SK-N-SH treated with all-trans-retinoic acid at 6 μM for 48 hours (cell line): ENCODE measurements at regions not wholly inside any gene's neighbourhood (a gene's known extent, or its start where the extent isn't known, plus 50 kb on each side); places are given as distances from the start of the nearest gene placed in this dataset.

ENCODE experiments used
- ATAC-seq: fragments of 200-7000 bp; cut with Tn5 transposase; 3 replicates; pipeline ENCODE4 v1.9.1; 2020; ENCODE audit warnings: mild to moderate bottlenecking, moderate library complexity
- BACH2 ChIP-seq: fragments of 250-450 bp; sonication (Bioruptor Pico); IDR thresholded peaks from 2 replicates; pipeline ENCODE4 v1.9.0; 2021; ENCODE audit warnings: mild to moderate bottlenecking, borderline replicate concordance
- CREB5 ChIP-seq: fragments of 250-450 bp; sonication (Bioruptor Pico); IDR thresholded peaks from 2 replicates; pipeline ENCODE4 v1.5.1; 2020; ENCODE audit warnings: low read depth, mild to moderate bottlenecking, moderate library complexity
- CSDC2 ChIP-seq: fragments of 250-450 bp; sonication (Bioruptor Pico); IDR thresholded peaks from 2 replicates; pipeline ENCODE4 v1.5.0; 2020; ENCODE audit warnings: mild to moderate bottlenecking, moderate library complexity
- CSRNP3 ChIP-seq: fragments of 250-450 bp; sonication (Bioruptor Pico); IDR thresholded peaks from 2 replicates; pipeline ENCODE4 v1.5.1; 2021; ENCODE audit warnings: mild to moderate bottlenecking, moderate library complexity
- ESRRG ChIP-seq: fragments of 250-450 bp; sonication (Bioruptor Pico); IDR thresholded peaks from 2 replicates; pipeline ENCODE4 v1.6.1; 2021; ENCODE audit warnings: mild to moderate bottlenecking
- GLIS3 ChIP-seq: fragments of 250-450 bp; sonication (Bioruptor Pico); IDR thresholded peaks from 2 replicates; pipeline ENCODE4 v1.5.0; 2020; ENCODE audit warnings: mild to moderate bottlenecking, moderate library complexity
- ISL1 ChIP-seq: fragments of 250-450 bp; sonication (Bioruptor Pico); IDR thresholded peaks from 2 replicates; pipeline ENCODE4 v2.1.2; 2022; ENCODE audit warnings: mild to moderate bottlenecking, moderate library complexity
- OSR1 ChIP-seq: fragments of 250-450 bp; sonication (Bioruptor Pico); IDR thresholded peaks from 2 replicates; pipeline ENCODE4 v1.8.0; 2022; ENCODE audit warnings: moderate library complexity, mild to moderate bottlenecking, inconsistent platforms
- PATZ1 ChIP-seq: fragments of 250-450 bp; sonication (Bioruptor Pico); IDR thresholded peaks from 2 replicates; pipeline ENCODE4 v1.8.0; 2020; ENCODE audit warnings: mild to moderate bottlenecking, moderate library complexity, borderline replicate concordance
- POU6F1 ChIP-seq: fragments of 250-450 bp; sonication (Bioruptor Pico); IDR thresholded peaks from 2 replicates; pipeline ENCODE4 v1.8.0; 2021; ENCODE audit warnings: low read depth, mild to moderate bottlenecking, moderate library complexity, borderline replicate concordance
- RARB ChIP-seq: fragments of 250-450 bp; sonication (Bioruptor Pico); IDR thresholded peaks from 2 replicates; pipeline ENCODE4 v1.8.0; 2021; ENCODE audit warnings: mild to moderate bottlenecking, moderate library complexity
- SNAI2 ChIP-seq: fragments of 250-450 bp; sonication (Bioruptor Pico); IDR thresholded peaks from 2 replicates; pipeline ENCODE4 v1.5.0; 2020; ENCODE audit warnings: mild to moderate bottlenecking, moderate library complexity
- TCF4 ChIP-seq: fragments of 250-450 bp; sonication (Bioruptor Pico); IDR thresholded peaks from 2 replicates; pipeline ENCODE4 v1.8.0; 2021; ENCODE audit warnings: mild to moderate bottlenecking, moderate library complexity, borderline replicate concordance
- TOX ChIP-seq: fragments of 250-450 bp; sonication (Bioruptor Pico); IDR thresholded peaks from 2 replicates; pipeline ENCODE4 v1.8.0; 2021; ENCODE audit warnings: mild to moderate bottlenecking, moderate library complexity, borderline replicate concordance
- TSHZ2 ChIP-seq: fragments of 250-450 bp; sonication (Bioruptor Pico); IDR thresholded peaks from 2 replicates; pipeline ENCODE4 v1.5.0; 2020; ENCODE audit warnings: mild to moderate bottlenecking, moderate library complexity
- ZFP3 ChIP-seq: fragments of 250-450 bp; sonication (Bioruptor Pico); IDR thresholded peaks from 2 replicates; pipeline ENCODE4 v1.5.0; 2020; ENCODE audit warnings: mild to moderate bottlenecking, moderate library complexity
- ZFP30 ChIP-seq: fragments of 450-650 bp; formaldehyde crosslinking; IDR thresholded peaks from 2 replicates; pipeline ENCODE4 v1.5.0; 2022; ENCODE audit warnings: mild to moderate bottlenecking, moderate library complexity
- ZNF565 ChIP-seq: fragments of 450-650 bp; formaldehyde crosslinking; conservative IDR thresholded peaks from 2 replicates; pipeline ENCODE4 v1.5.0; 2020; ENCODE audit warnings: low read depth, mild to moderate bottlenecking, moderate library complexity
- ZNF8 ChIP-seq: fragments of 450-650 bp; formaldehyde crosslinking; IDR thresholded peaks from 2 replicates; pipeline ENCODE4 v1.5.0; 2020; ENCODE audit warnings: mild to moderate bottlenecking, moderate library complexity

GRCh38 chrX:2147928-2148327 is 352.8 kb downstream of the DHRSX start:
- TF ChIP-seq BACH2 (no peak), CSRNP3 (no peak), TSHZ2 (no peak), ESRRG (CRISPR knock-in tag) (no peak), OSR1 (no peak), ZNF565 (CRISPR knock-in tag) (no peak), ZFP3 (CRISPR knock-in tag) (no peak), SNAI2 (CRISPR knock-in tag) (no peak), ISL1 (no peak), ZFP30 (CRISPR knock-in tag) (no peak), POU6F1 (no peak), CREB5 (CRISPR knock-in tag) (no peak), GLIS3 (CRISPR knock-in tag) (no peak), PATZ1 (CRISPR knock-in tag) (no peak), TOX (CRISPR knock-in tag) (no peak), CSDC2 (CRISPR knock-in tag) (no peak), ZNF8 (CRISPR knock-in tag) (no peak), TCF4 (CRISPR knock-in tag) (no peak), RARB (no peak)
- peak; percentile 82 for ATAC-seq

- ATAC-seq = no peak; the same call in 2 of the 3 replicates
- no peak for TF ChIP-seq RARB
These were observed 354.9 kb downstream of the DHRSX start for GRCh38 chrX:2145692-2146367.

- no peak for ATAC-seq
- TF ChIP-seq ZNF565 (CRISPR knock-in tag) (no peak), ESRRG (CRISPR knock-in tag) (no peak), PATZ1 (CRISPR knock-in tag) (no peak)
These were observed 362.9 kb downstream of the DHRSX start for GRCh38 chrX:2137882-2138281.
